MM.1S (cell line): ENCODE measurements at regions not wholly inside any gene's neighbourhood (a gene's known extent, or its start where the extent isn't known, plus 50 kb on each side); places are given as distances from the start of the nearest gene placed in this dataset.

Experiments used
- CTCF ChIP-seq: fragments of 300-600 bp; sonication (generic); IDR thresholded peaks from 2 replicates; pipeline ENCODE4 v1.5.1; 2016; ENCODE audit warnings: antibody characterized with exemption, low read length, mixed read lengths
- EZH2 ChIP-seq: fragments of 300-600 bp; sonication (generic); optimal IDR thresholded peaks from 2 replicates; pipeline ENCODE3; 2017; ENCODE audit warnings: low read depth, mild to moderate bottlenecking, antibody characterized with exemption, low read length, mixed read lengths
- EZH2phosphoT487 ChIP-seq: fragments of 300-600 bp; sonication (generic); IDR thresholded peaks from 2 replicates; pipeline ENCODE4 v1.6.1; 2018; ENCODE audit warnings: antibody characterized with exemption, low read length

- TF ChIP-seq EZH2phosphoT487 (no peak), CTCF (no peak), EZH2 (no peak)
Measured at GRCh38 chr3:34296796-34297195, 498.4 kb downstream of the PDCD6IP start.
